Endothelial cell (in vitro differentiated cells): ENCODE measurements at regions not wholly inside any gene's neighbourhood (a gene's known extent, or its start where the extent isn't known, plus 50 kb on each side); places are given as distances from the start of the nearest gene placed in this dataset.

Source experiments
- DNase-seq: peaks from one replicate; pipeline ENCODE4 v3.0.0; 2021; ENCODE audit warnings: low spot score
- H3K27ac Mint-ChIP-seq: one replicate; pipeline ENCODE4 v1.8.0; 2021; ENCODE audit warnings: mixed read lengths, inconsistent platforms; ENCODE audit not compliant: unreplicated experiment
- H3K27me3 Mint-ChIP-seq: one replicate; pipeline ENCODE4 v1.8.0; 2021; ENCODE audit warnings: mild to moderate bottlenecking, moderate library complexity, mixed read lengths, inconsistent platforms; ENCODE audit not compliant: unreplicated experiment
- H3K36me3 Mint-ChIP-seq: one replicate; pipeline ENCODE4 v1.8.0; 2021; ENCODE audit warnings: mild to moderate bottlenecking, low read depth, mixed read lengths, inconsistent platforms; ENCODE audit not compliant: unreplicated experiment
- H3K4me1 Mint-ChIP-seq: one replicate; pipeline ENCODE4 v1.8.0; 2021; ENCODE audit warnings: mild to moderate bottlenecking, mixed read lengths, inconsistent platforms; ENCODE audit not compliant: unreplicated experiment
- H3K4me3 Mint-ChIP-seq: one replicate; pipeline ENCODE4 v1.8.0; 2021; ENCODE audit warnings: mild to moderate bottlenecking, mixed read lengths, inconsistent platforms; ENCODE audit not compliant: unreplicated experiment
- H3K9me3 Mint-ChIP-seq: one replicate; pipeline ENCODE4 v1.8.0; 2021; ENCODE audit warnings: mixed read lengths, inconsistent platforms; ENCODE audit not compliant: unreplicated experiment
- CTCF ChIP-seq: fragments of 200-600 bp; sonication (generic); IDR thresholded peaks from one replicate; pipeline ENCODE4 v1.5.0; 2021; ENCODE audit warnings: antibody characterized with exemption; ENCODE audit not compliant: unreplicated experiment

GRCh38 chr2:180133736-180134135, 126.6 kb upstream of the CWC22 start:
- Mint-ChIP-seq H3K9me3 (no peaks in the 10 kb centered on the region), H3K27me3 (no peaks in the 10 kb centered on the region), H3K4me3 (no peak overlapping the region), H3K4me1 (no peaks in the 10 kb centered on the region), H3K36me3 (no peaks in the 10 kb centered on the region), H3K27ac (no peak overlapping the region)
- TF ChIP-seq CTCF: no peak
- DNase-seq: no peak

GRCh38 chr2:180130403-180130802, 123.3 kb upstream of the CWC22 start:
- H3K27ac Mint-ChIP-seq: no peak overlapping the region
- H3K4me3 Mint-ChIP-seq: no peak overlapping the region
- no peak for DNase-seq
- no peaks in the 10 kb centered on the region for H3K27me3 Mint-ChIP-seq
- no peak for TF ChIP-seq CTCF
- H3K4me1 Mint-ChIP-seq: peaks cover 2% of the 10 kb centered on the region
- H3K9me3 Mint-ChIP-seq: no peaks in the 10 kb centered on the region
- H3K36me3 Mint-ChIP-seq: no peaks in the 10 kb centered on the region

GRCh38 chr2:180128861-180129260, 121.8 kb upstream of the CWC22 start:
- no peaks in the 10 kb centered on the region for H3K36me3 Mint-ChIP-seq
- no peaks in the 10 kb centered on the region for H3K9me3 Mint-ChIP-seq
- H3K27me3 Mint-ChIP-seq: no peaks in the 10 kb centered on the region
- no peak for DNase-seq
- no peak for TF ChIP-seq CTCF
- peaks cover 2% of the 10 kb centered on the region for H3K4me1 Mint-ChIP-seq
- H3K4me3 Mint-ChIP-seq: no peak overlapping the region
- no peak overlapping the region for H3K27ac Mint-ChIP-seq

- no peak overlapping the region for H3K4me3 Mint-ChIP-seq
- TF ChIP-seq CTCF: peak; percentile 53
- DNase-seq: peak; percentile 49
- no peaks in the 10 kb centered on the region for H3K9me3 Mint-ChIP-seq
- H3K27me3 Mint-ChIP-seq: no peaks in the 10 kb centered on the region
- no peaks in the 10 kb centered on the region for H3K36me3 Mint-ChIP-seq
- H3K27ac Mint-ChIP-seq: no peak overlapping the region
- H3K4me1 Mint-ChIP-seq: peaks cover 2% of the 10 kb centered on the region
Observed at GRCh38 chr2:180125245-180125962, 118.3 kb upstream of the CWC22 start.

- TF ChIP-seq CTCF: peak; percentile 84
- no peak overlapping the region for H3K27ac Mint-ChIP-seq
- no peaks in the 10 kb centered on the region for H3K27me3 Mint-ChIP-seq
- DNase-seq: peak; percentile 9
- peaks cover 2% of the 10 kb centered on the region for H3K4me1 Mint-ChIP-seq
- H3K36me3 Mint-ChIP-seq: no peaks in the 10 kb centered on the region
- H3K9me3 Mint-ChIP-seq: no peaks in the 10 kb centered on the region
- no peak overlapping the region for H3K4me3 Mint-ChIP-seq
Observed at GRCh38 chr2:180124273-180125139, 117.4 kb upstream of the CWC22 start.
